ENCODE measurements at regions not wholly inside any gene's neighbourhood (a gene's known extent, or its start where the extent isn't known, plus 50 kb on each side); places are given as distances from the start of the nearest gene placed in this dataset.

- no peak for TF ChIP-seq MEF2A (IDR thresholded peaks at IDR 0.05; ENCODE audit: borderline replicate concordance, low read depth)
- TF ChIP-seq NRF1 (IDR thresholded peaks at IDR 0.05; ENCODE audit: low read depth, low read length) = no peak
- TF ChIP-seq IRF3 (IDR thresholded peaks at IDR 0.05; ENCODE audit: low read depth, low read length) = no peak
These were observed 91.1 kb upstream of the ANKRD30BL start (continued) for GRCh38 chr2:132252894-132253264.

GRCh38 chr2:132253496-132254305, 91.9 kb upstream of the ANKRD30BL start:
- Histone ChIP-seq H3K4me1 (ENCODE audit: control insufficient read depth in 1 of 2, insufficient read depth in 2 of 2, low read depth in 1 of 2, low read length in 1 of 2) (no peaks in the 10 kb centered on the region; a peak in 1 of 4 replicates), H4K20me1 (ENCODE audit: insufficient read depth) (no peaks in the 10 kb centered on the region), H3K27me3 (ENCODE audit: insufficient read depth) (no peaks in the 10 kb centered on the region; the same call in 1 of the 2 replicates), H3F3A (replicated peaks; ENCODE audit: insufficient read depth) (no peaks in the 10 kb centered on the region), H3K9ac (no peak overlapping the region), H3K4me2 (no peak overlapping the region), H3K27ac (ENCODE audit: low read depth in 2 of 2, low read length in 1 of 2) (no peak overlapping the region), H3K9me2 (no peaks in the 10 kb centered on the region), H2AFZ (ENCODE audit: low read depth) (no peak overlapping the region), H3K9me3 (no peaks in the 10 kb centered on the region), H3K36me3 (replicated peaks in 1 of 2; ENCODE audit: control insufficient read depth in 1 of 2, insufficient read depth in 2 of 2, low read length in 1 of 2) (no peaks in the 10 kb centered on the region), H3K79me2 (ENCODE audit: insufficient read depth) (no peaks in the 10 kb centered on the region), H3K4me3 (ENCODE audit: low read depth in 2 of 2, low read length in 1 of 2) (no peak overlapping the region)
- ChIA-PET POLR2A (no interaction called here), CTCF (no interaction called here)
- 67% methylated on average over 30 of the region's 50 CpGs for WGBS (ENCODE audit: low lambda C conversion rate)
- no peak for DNase-seq
- TF ChIP-seq POLR2AphosphoS5 (IDR thresholded peaks at IDR 0.05; ENCODE audit: low read depth, low read length) (no peak), TAF1 (IDR thresholded peaks at IDR 0.05; ENCODE audit: borderline replicate concordance, low read depth, low read length) (no peak), CTCF (IDR thresholded peaks at IDR 0.05) (no peak), NRF1 (IDR thresholded peaks at IDR 0.05; ENCODE audit: low read depth, low read length) (no peak), ZBTB33 (IDR thresholded peaks at IDR 0.05; ENCODE audit: borderline replicate concordance, low read depth) (no peak), REST (IDR thresholded peaks at IDR 0.05; ENCODE audit: low read depth, low read length) (no peak), FOSL2 (IDR thresholded peaks at IDR 0.05; ENCODE audit: borderline replicate concordance, low read depth) (no peak), NFIC (IDR thresholded peaks at IDR 0.05; ENCODE audit: borderline replicate concordance) (no peak), SIN3A (IDR thresholded peaks at IDR 0.05; ENCODE audit: borderline replicate concordance, low read depth, low read length) (no peak), RAD21 (IDR thresholded peaks at IDR 0.05; ENCODE audit: low read length) (no peak), USF1 (IDR thresholded peaks at IDR 0.05; ENCODE audit: borderline replicate concordance, low read depth) (no peak), TCF12 (IDR thresholded peaks at IDR 0.05) (no peak), CHD2 (IDR thresholded peaks at IDR 0.05; ENCODE audit: low read length, partially characterized antibody) (no peak), FOXM1 (IDR thresholded peaks at IDR 0.05; ENCODE audit: low read depth) (no peak), IRF3 (IDR thresholded peaks at IDR 0.05; ENCODE audit: low read depth, low read length) (no peak), FOXJ3 (CRISPR knock-in tag; IDR thresholded peaks at IDR 0.05) (no peak), RXRA (IDR thresholded peaks at IDR 0.05; ENCODE audit: borderline replicate concordance, low read depth) (no peak), GATA2 (CRISPR knock-in tag; IDR thresholded peaks at IDR 0.05) (no peak), SMC3 (IDR thresholded peaks at IDR 0.05; ENCODE audit: low read depth, low read length) (no peak)
